ENCODE measurements at regions not wholly inside any gene's neighbourhood (a gene's known extent, or its start where the extent isn't known, plus 50 kb on each side); places are given as distances from the start of the nearest gene placed in this dataset.

DNA sequence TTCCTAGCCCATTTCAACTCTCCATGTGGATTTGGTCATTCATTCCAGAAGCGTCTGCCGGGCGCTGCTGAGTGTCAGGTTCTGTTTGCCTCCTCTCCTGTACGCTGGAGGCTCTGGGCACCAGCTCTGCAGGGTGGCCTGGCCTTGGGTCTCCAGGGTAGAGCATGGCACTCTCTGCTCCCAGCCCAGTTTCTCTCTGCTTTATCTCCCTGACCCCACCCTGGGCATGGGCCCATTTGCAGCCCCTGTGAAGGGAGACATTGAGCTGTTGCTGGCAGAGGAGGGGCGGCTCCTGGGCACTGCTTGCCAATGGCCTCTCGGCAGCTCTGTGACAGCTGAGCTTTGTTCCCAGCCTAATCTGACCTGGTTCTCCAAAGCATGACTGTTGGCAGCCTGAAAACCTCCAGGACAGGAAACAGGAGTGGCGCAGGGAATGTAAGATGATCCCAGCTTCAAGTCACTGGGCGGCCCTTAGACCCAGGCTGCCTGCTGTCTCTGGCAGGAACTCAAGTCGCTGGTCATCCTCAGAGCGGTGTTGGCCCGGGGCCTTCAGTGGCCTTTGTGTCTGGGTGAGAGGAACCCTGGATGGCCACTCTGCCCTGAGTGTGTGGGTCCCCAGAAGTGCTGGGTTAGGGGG is 146.8 kb downstream of the SEC14L1 start:
- peak overlapping the region; percentile 90; the same call in 1 of the 2 replicates for H2BK12ac ChIP-seq (ENCODE audit: low read depth, low read length)
- H2AK5ac ChIP-seq (ENCODE audit: low read depth, low read length): peak overlapping the region; percentile 42; the same call in 1 of the 2 replicates
- H3K4me3 ChIP-seq (ENCODE audit: extremely low read depth in 1 of 4, insufficient read depth in 2 of 4, low read depth in 3 of 4, low read length in 4 of 4): no peak overlapping the region
- no peak overlapping the region for H3K14ac ChIP-seq (ENCODE audit: insufficient read length)
- no peak overlapping the region for H2BK120ac ChIP-seq (replicated peaks; ENCODE audit: low read depth, low read length)
- no peak overlapping the region for H2AFZ ChIP-seq (ENCODE audit: low read length)
- H3K9me3 ChIP-seq (ENCODE audit: insufficient read depth in 2 of 2, low read depth in 1 of 2, low read length in 1 of 2): no peaks in the 10 kb centered on the region
- H3K4me1 ChIP-seq (replicated peaks in 1 of 4; ENCODE audit: control insufficient read depth in 3 of 4, insufficient read depth in 4 of 4, low read length in 3 of 4): peaks cover 4 to 28% (median 23%) of the 10 kb centered on the region in 4 experiments
- H3K4me2 ChIP-seq (ENCODE audit: insufficient read depth in 1 of 2, low read depth in 2 of 2, low read length in 2 of 2): peak overlapping the region; percentile 6; a peak in 1 of 4 replicates
- H4K8ac ChIP-seq (ENCODE audit: extremely low read depth, insufficient read depth, low read length): peak overlapping the region; percentile 48; the same call in 1 of the 2 replicates
- POLR2A ChIA-PET (ENCODE audit: partially characterized antibody): interaction anchor here (0.8 kb wide), 1 partner anchor 12 kb away, joined by 3 read pairs; no protein-coding TSS in a partner anchor
- H3K4ac ChIP-seq (replicated peaks; ENCODE audit: insufficient read length, low read depth, low read length): peak overlapping the region; percentile 98
- TF ChIP-seq ZNF274 (IDR thresholded peaks at IDR 0.05; ENCODE audit: borderline replicate concordance, extremely low read depth, low read length) (no peak), PHF8 (conservative IDR thresholded peaks at IDR 0.05; ENCODE audit: low read depth, low read length) (no peak), CHD1 (IDR thresholded peaks at IDR 0.05; ENCODE audit: low read depth, low read length) (no peak), KDM4A (IDR thresholded peaks at IDR 0.05; ENCODE audit: low read depth, low read length, severe bottlenecking) (no peak), EP300 (IDR thresholded peaks at IDR 0.05; ENCODE audit: borderline replicate concordance in 1 of 2, low read depth in 2 of 2, low read length in 2 of 2) (no peak), KDM1A (IDR thresholded peaks at IDR 0.05; ENCODE audit: borderline replicate concordance, low read length) (no peak), GABPA (IDR thresholded peaks at IDR 0.05; ENCODE audit: borderline replicate concordance, insufficient read depth, low read length) (no peak)
- TF ChIP-seq, protein P1, sequence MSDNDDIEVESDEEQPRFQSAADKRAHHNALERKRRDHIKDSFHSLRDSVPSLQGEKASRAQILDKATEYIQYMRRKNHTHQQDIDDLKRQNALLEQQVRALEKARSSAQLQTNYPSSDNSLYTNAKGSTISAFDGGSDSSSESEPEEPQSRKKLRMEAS (IDR thresholded peaks at IDR 0.05): no peak
- TF ChIP-seq, protein P2, sequence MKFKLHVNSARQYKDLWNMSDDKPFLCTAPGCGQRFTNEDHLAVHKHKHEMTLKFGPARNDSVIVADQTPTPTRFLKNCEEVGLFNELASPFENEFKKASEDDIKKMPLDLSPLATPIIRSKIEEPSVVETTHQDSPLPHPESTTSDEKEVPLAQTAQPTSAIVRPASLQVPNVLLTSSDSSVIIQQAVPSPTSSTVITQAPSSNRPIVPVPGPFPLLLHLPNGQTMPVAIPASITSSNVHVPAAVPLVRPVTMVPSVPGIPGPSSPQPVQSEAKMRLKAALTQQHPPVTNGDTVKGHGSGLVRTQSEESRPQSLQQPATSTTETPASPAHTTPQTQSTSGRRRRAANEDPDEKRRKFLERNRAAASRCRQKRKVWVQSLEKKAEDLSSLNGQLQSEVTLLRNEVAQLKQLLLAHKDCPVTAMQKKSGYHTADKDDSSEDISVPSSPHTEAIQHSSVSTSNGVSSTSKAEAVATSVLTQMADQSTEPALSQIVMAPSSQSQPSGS (IDR thresholded peaks at IDR 0.05; ENCODE audit: low read length): no peak
- no peak overlapping the region for H2BK20ac ChIP-seq (ENCODE audit: low read length)
- peak overlapping the region; percentile 32 for H4K5ac ChIP-seq (ENCODE audit: insufficient read length, low read depth, low read length)
- WGBS, 2 experiments (ENCODE audit: extremely low coverage in 1 of 2, insufficient coverage in 1 of 2, insufficient read length in 1 of 2, insufficient replicate concordance in 2 of 2, low coverage in 1 of 2, low lambda C conversion rate in 2 of 2, missing lambda C conversion rate in 1 of 2): 70% methylated on average over 10 of the region's 11 CpGs; no CpG with 5 or more reads in 1 of the 2 experiments
- peak overlapping the region; percentile 18; the same call in 1 of the 2 replicates for H2BK15ac ChIP-seq (ENCODE audit: low read length)
- H2BK5ac ChIP-seq (ENCODE audit: low read depth, low read length): peak overlapping the region; percentile 61
- peak overlapping the region; percentile 60; the same call in 1 of the 2 replicates for H3K18ac ChIP-seq (ENCODE audit: extremely low read depth, low read length)
- no peak overlapping the region for H3K23ac ChIP-seq (ENCODE audit: insufficient read length)
- FAIRE-seq (no peak), DNase-seq (ENCODE audit: low read depth in 1 of 2, low spot score in 2 of 2) (no peak)
- peak overlapping the region; percentile 11 for H3K56ac ChIP-seq (replicated peaks; ENCODE audit: insufficient read length, low read depth, low read length)
- peaks cover 0 to 30% of the 10 kb centered on the region in 2 experiments; a peak in 2 of 4 replicates for H3K79me2 ChIP-seq (ENCODE audit: control insufficient read depth in 1 of 2, insufficient read depth in 2 of 2, low read length in 2 of 2)
- no peak overlapping the region for H3K27ac ChIP-seq (ENCODE audit: low read depth, low read length)
- no peaks in the 10 kb centered on the region for H3K36me3 ChIP-seq (ENCODE audit: control insufficient read depth in 2 of 4, insufficient read depth in 4 of 4, low read length in 3 of 4)
- H3K9ac ChIP-seq (replicated peaks in 1 of 4; ENCODE audit: extremely low read depth in 1 of 4, low read depth in 3 of 4, low read length in 3 of 4): no peak overlapping the region
- H3K27me3 ChIP-seq (replicated peaks in 1 of 4; ENCODE audit: control insufficient read depth in 3 of 4, extremely low read depth in 1 of 4, insufficient read depth in 3 of 4, low read length in 3 of 4): no peaks in the 10 kb centered on the region
- no peaks in the 10 kb centered on the region for H3K23me2 ChIP-seq (ENCODE audit: low read depth, low read length)
- peaks cover 2 to 8% of the 10 kb centered on the region in 2 experiments for H4K20me1 ChIP-seq (replicated peaks in 1 of 2; ENCODE audit: control insufficient read depth in 1 of 2, insufficient read depth in 2 of 2, low read length in 2 of 2)
- H4K91ac ChIP-seq (replicated peaks; ENCODE audit: insufficient read length, low read length): peak overlapping the region; percentile 75
- no peaks in the 10 kb centered on the region; the same call in 1 of the 2 replicates for H3K79me1 ChIP-seq (ENCODE audit: low read depth, low read length)
- CTCF ChIA-PET (ENCODE audit: partially characterized antibody): interaction anchor here (1.0 to 1.9 kb wide), 5 partner anchors 11 to 137 kb away, joined by 3 to 8 read pairs (median 6); no protein-coding TSS in a partner anchor
